Left lung (tissue), 4 donors: ENCODE measurements at regions not wholly inside any gene's neighbourhood (a gene's known extent, or its start where the extent isn't known, plus 50 kb on each side); places are given as distances from the start of the nearest gene placed in this dataset.

ENCODE experiments used
- ATAC-seq: fragments of 200-7000 bp; cut with Tn5 transposase; one replicate; pipeline ENCODE4 v1.9.1; 2020; ENCODE audit warnings: moderate library complexity
- DNase-seq, 4 donors: peaks; one replicate each; pipeline ENCODE4 v3.0.0-alpha.2; 2013 to 2020
- H3K27ac ChIP-seq, 2 donors: fragments of 200-600 bp; sonication (generic) in 1 of 2; one replicate each; pipeline versions ENCODE4 v1.5.0 to v1.8.0; 2020 to 2021
- H3K27me3 ChIP-seq, 2 donors: fragments of 200-600 bp; sonication (generic) in 1 of 2; one replicate each; pipeline versions ENCODE4 v1.5.0 to v1.8.0; 2020 to 2021
- H3K36me3 ChIP-seq, 2 donors: fragments of 200-600 bp; sonication (generic) in 1 of 2; one replicate each; pipeline versions ENCODE4 v1.5.0 to v1.8.0; 2020 to 2021
- H3K4me1 ChIP-seq, 2 donors: fragments of 200-600 bp; one replicate each; pipeline ENCODE4 v1.8.0; 2021
- H3K4me3 ChIP-seq, 2 donors: fragments of 200-600 bp; sonication (generic) in 1 of 2; one replicate each; pipeline versions ENCODE4 v1.5.0 to v1.8.0; 2020 to 2021; ENCODE audit warnings: mild to moderate bottlenecking in 1 of 2
- H3K9me3 ChIP-seq, 2 donors: fragments of 200-600 bp; sonication (generic) in 1 of 2; one replicate each; pipeline versions ENCODE4 v1.5.0 to v1.8.0; 2020 to 2021
- CTCF ChIP-seq, 2 donors: fragments of 200-600 bp; sonication (generic) in 1 of 2; IDR thresholded peaks; one replicate each; pipeline versions ENCODE4 v1.5.0 to v1.8.0; 2021; ENCODE audit warnings: antibody characterized with exemption in 2 of 2
- intact Hi-C, 2 donors: fragments of 100-400 bp; cut with DNase I; formaldehyde crosslinking; loops; one replicate each; pipeline versions ENCODE4 v1.11.2 to v1.14.2; 2022
- donor health status: DM: no; HTN: yes; CAD: no.
- donor health status: DM: no; HTN: no; CAD: no.

- no peaks in the 10 kb centered on the region for H3K27me3 ChIP-seq
- ATAC-seq (no peak), DNase-seq (no peak)
- no peak for TF ChIP-seq CTCF (IDR thresholded peaks at IDR 0.05)
- H3K4me1 ChIP-seq, result no peaks in the 10 kb centered on the region
- no peaks in the 10 kb centered on the region for H3K36me3 ChIP-seq
- intact Hi-C loops, result no loop called here
- peaks cover 0 to 3% of the 10 kb centered on the region in 2 donors for H3K9me3 ChIP-seq
- no peak overlapping the region for H3K27ac ChIP-seq
- no peak overlapping the region for H3K4me3 ChIP-seq
Measured at GRCh38 chr11:23364076-23364475, 503.8 kb upstream of the CCDC179 start.

GRCh38 chr11:23370580-23371275, 510.5 kb upstream of the CCDC179 start:
- Histone ChIP-seq H3K4me1 (no peaks in the 10 kb centered on the region), H3K4me3 (no peak overlapping the region), H3K9me3 (peaks cover 0 to 20% of the 10 kb centered on the region in 2 donors), H3K27me3 (no peaks in the 10 kb centered on the region), H3K36me3 (no peaks in the 10 kb centered on the region), H3K27ac (no peak overlapping the region)
- DNase-seq (no peak), ATAC-seq (no peak)
- intact Hi-C loops, result no loop called here
- no peak for TF ChIP-seq CTCF (IDR thresholded peaks at IDR 0.05)

GRCh38 chr11:23377909-23378308, 517.6 kb upstream of the CCDC179 start:
- ATAC-seq (no peak), DNase-seq (peak in 1 of 4 donors; percentile 51)
- no peak for TF ChIP-seq CTCF (IDR thresholded peaks at IDR 0.05)

GRCh38 chr11:23391031-23391430, 530.8 kb upstream of the CCDC179 start:
- Histone ChIP-seq H3K4me3 (no peak overlapping the region), H3K36me3 (no peaks in the 10 kb centered on the region), H3K4me1 (no peaks in the 10 kb centered on the region), H3K27me3 (no peaks in the 10 kb centered on the region), H3K27ac (no peak overlapping the region), H3K9me3 (no peaks in the 10 kb centered on the region)
- DNase-seq, result no peak
- intact Hi-C loops, result no loop called here
- ATAC-seq, result no peak
- TF ChIP-seq CTCF (IDR thresholded peaks at IDR 0.05), result no peak

More at GRCh38 chr11:23377909-23378308, 517.6 kb upstream of the CCDC179 start:
- H3K36me3 ChIP-seq, result no peaks in the 10 kb centered on the region
- intact Hi-C loops, result no loop called here
- H3K9me3 ChIP-seq, result no peaks in the 10 kb centered on the region
- no peaks in the 10 kb centered on the region for H3K27me3 ChIP-seq
- no peak overlapping the region for H3K27ac ChIP-seq
- no peak overlapping the region for H3K4me3 ChIP-seq
- no peaks in the 10 kb centered on the region for H3K4me1 ChIP-seq

GRCh38 chr11:23398052-23398451, 537.8 kb upstream of the CCDC179 start:
- Histone ChIP-seq H3K27me3 (no peaks in the 10 kb centered on the region), H3K9me3 (peaks cover 0 to 2% of the 10 kb centered on the region in 2 donors), H3K4me3 (no peak overlapping the region), H3K36me3 (no peaks in the 10 kb centered on the region), H3K4me1 (no peaks in the 10 kb centered on the region), H3K27ac (no peak overlapping the region)
- ATAC-seq (peak; percentile 81), DNase-seq (no peak)
- TF ChIP-seq CTCF (IDR thresholded peaks at IDR 0.05), result no peak
- intact Hi-C loops, result no loop called here
